ENCODE measurements at regions not wholly inside any gene's neighbourhood (a gene's known extent, or its start where the extent isn't known, plus 50 kb on each side); places are given as distances from the start of the nearest gene placed in this dataset.

- Histone ChIP-seq H3K27ac (ENCODE audit: extremely low read depth, low read depth, low read length) (no peak overlapping the region), H3K36me3 (ENCODE audit: control insufficient read depth in 2 of 2, insufficient read depth in 1 of 2, low read length in 2 of 2) (no peaks in the 10 kb centered on the region), H3K4me3 (ENCODE audit: low read depth, low read length) (no peak overlapping the region), H3K4me1 (ENCODE audit: control insufficient read depth, insufficient read depth, low read length) (peaks cover 3% of the 10 kb centered on the region; the same call in 1 of the 2 replicates), H3K9me3 (ENCODE audit: control insufficient read depth, insufficient read depth, low read depth, low read length) (no peaks in the 10 kb centered on the region)
- ChIA-PET CTCF (interaction anchor here (0.7 to 1.3 kb wide), 2 partner anchors 10 to 140 kb away, joined by 3 to 7 read pairs; no protein-coding TSS in a partner anchor), POLR2A (interaction anchor here (0.5 to 0.7 kb wide), 3 partner anchors 46 to 686 kb away, joined by 3 to 8 read pairs (median 4); no protein-coding TSS in a partner anchor)
- peak; percentile 81 for TF ChIP-seq MYNN (tag by site-specific recombination; IDR thresholded peaks at IDR 0.05; ENCODE audit: borderline replicate concordance)
- TF ChIP-seq KLF1 (tag by site-specific recombination; IDR thresholded peaks at IDR 0.05), result no peak
- TF ChIP-seq ZNF362 (tag by site-specific recombination; IDR thresholded peaks at IDR 0.05), result peak; percentile 43; the same call in 1 of the 2 replicates
Observed at GRCh38 chr6:151154418-151154817, 85.3 kb upstream of the AKAP12 start.

- POLR2A ChIA-PET, result no interaction called here
- Histone ChIP-seq H3K27ac (ENCODE audit: extremely low read depth, low read depth, low read length) (no peak overlapping the region), H3K36me3 (ENCODE audit: control insufficient read depth in 2 of 2, insufficient read depth in 1 of 2, low read length in 2 of 2) (no peaks in the 10 kb centered on the region), H3K4me1 (ENCODE audit: control insufficient read depth, insufficient read depth, low read length) (peaks cover 3% of the 10 kb centered on the region; the same call in 1 of the 2 replicates), H3K9me3 (ENCODE audit: control insufficient read depth, insufficient read depth, low read depth, low read length) (no peaks in the 10 kb centered on the region), H3K4me3 (ENCODE audit: low read depth, low read length) (no peak overlapping the region)
- CTCF ChIA-PET, result interaction anchor here (0.6 kb wide), 3 partner anchors 61 to 847 kb away, joined by 3 to 5 read pairs (median 3); no protein-coding TSS in a partner anchor
- TF ChIP-seq ZNF366 (tag by site-specific recombination; conservative IDR thresholded peaks at IDR 0.05) (peak; percentile 51; the same call in 1 of the 2 replicates), ZNF121 (tag by site-specific recombination; IDR thresholded peaks at IDR 0.05) (peak; percentile 80), ZNF221 (tag by site-specific recombination; IDR thresholded peaks at IDR 0.05; ENCODE audit: borderline replicate concordance) (no peak)
Observed at GRCh38 chr6:151155095-151155494, 84.7 kb upstream of the AKAP12 start.

GRCh38 chr6:151160929-151161757 lies 78.6 kb upstream of the AKAP12 start:
- Histone ChIP-seq H3K4me3 (ENCODE audit: low read depth, low read length) (no peak overlapping the region), H3K36me3 (ENCODE audit: control insufficient read depth in 2 of 2, insufficient read depth in 1 of 2, low read length in 2 of 2) (no peaks in the 10 kb centered on the region), H3K27ac (ENCODE audit: extremely low read depth, low read depth, low read length) (no peak overlapping the region), H3K4me1 (ENCODE audit: control insufficient read depth, insufficient read depth, low read length) (no peaks in the 10 kb centered on the region), H3K9me3 (ENCODE audit: control insufficient read depth, insufficient read depth, low read depth, low read length) (no peaks in the 10 kb centered on the region)
- no peak for TF ChIP-seq MYNN (tag by site-specific recombination; IDR thresholded peaks at IDR 0.05; ENCODE audit: borderline replicate concordance)
- TF ChIP-seq, protein P1, sequence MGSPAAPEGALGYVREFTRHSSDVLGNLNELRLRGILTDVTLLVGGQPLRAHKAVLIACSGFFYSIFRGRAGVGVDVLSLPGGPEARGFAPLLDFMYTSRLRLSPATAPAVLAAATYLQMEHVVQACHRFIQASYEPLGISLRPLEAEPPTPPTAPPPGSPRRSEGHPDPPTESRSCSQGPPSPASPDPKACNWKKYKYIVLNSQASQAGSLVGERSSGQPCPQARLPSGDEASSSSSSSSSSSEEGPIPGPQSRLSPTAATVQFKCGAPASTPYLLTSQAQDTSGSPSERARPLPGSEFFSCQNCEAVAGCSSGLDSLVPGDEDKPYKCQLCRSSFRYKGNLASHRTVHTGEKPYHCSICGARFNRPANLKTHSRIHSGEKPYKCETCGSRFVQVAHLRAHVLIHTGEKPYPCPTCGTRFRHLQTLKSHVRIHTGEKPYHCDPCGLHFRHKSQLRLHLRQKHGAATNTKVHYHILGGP (tag by site-specific recombination; IDR thresholded peaks at IDR 0.05), result no peak
- ChIA-PET POLR2A (no interaction called here), CTCF (interaction anchor here (0.6 to 1.3 kb wide), 5 partner anchors 15 to 163 kb away, joined by 3 to 5 read pairs (median 3); no protein-coding TSS in a partner anchor)

GRCh38 chr6:151164383-151164782 lies 75.4 kb upstream of the AKAP12 start:
- Histone ChIP-seq H3K4me3 (ENCODE audit: low read depth, low read length) (no peak overlapping the region), H3K27ac (ENCODE audit: extremely low read depth, low read depth, low read length) (no peak overlapping the region), H3K36me3 (ENCODE audit: control insufficient read depth in 2 of 2, insufficient read depth in 1 of 2, low read length in 2 of 2) (no peaks in the 10 kb centered on the region), H3K4me1 (ENCODE audit: control insufficient read depth, insufficient read depth, low read length) (no peaks in the 10 kb centered on the region), H3K9me3 (ENCODE audit: control insufficient read depth, insufficient read depth, low read depth, low read length) (no peaks in the 10 kb centered on the region)
- ChIA-PET POLR2A (no interaction called here), CTCF (interaction anchor here (1.0 kb wide), 1 partner anchor 10 kb away, joined by 3 read pairs; no protein-coding TSS in a partner anchor)
- no peak for TF ChIP-seq ZNF341 (tag by site-specific recombination; IDR thresholded peaks at IDR 0.05; ENCODE audit: low read depth)
- no peak for TF ChIP-seq INSM2 (tag by site-specific recombination; IDR thresholded peaks at IDR 0.05)
- TF ChIP-seq ZNF639 (tag by site-specific recombination; IDR thresholded peaks at IDR 0.05), result no peak
- no peak for TF ChIP-seq ZNF548 (tag by site-specific recombination; IDR thresholded peaks at IDR 0.05)
- TF ChIP-seq ZNF664 (tag by site-specific recombination; IDR thresholded peaks at IDR 0.05), result no peak
- TF ChIP-seq ZNF76 (tag by site-specific recombination; IDR thresholded peaks at IDR 0.05; ENCODE audit: borderline replicate concordance, low read depth), result no peak
- TF ChIP-seq TRIM28 (IDR thresholded peaks at IDR 0.05; ENCODE audit: borderline replicate concordance, low read length), result no peak
- TF ChIP-seq ZNF266 (tag by site-specific recombination; IDR thresholded peaks at IDR 0.05; ENCODE audit: low read depth), result no peak
- TF ChIP-seq SCRT2 (tag by site-specific recombination; IDR thresholded peaks at IDR 0.05), result no peak
- no peak for TF ChIP-seq ZNF202 (tag by site-specific recombination; IDR thresholded peaks at IDR 0.05; ENCODE audit: borderline replicate concordance)
- TF ChIP-seq ZNF248 (tag by site-specific recombination; IDR thresholded peaks at IDR 0.05), result no peak
- TF ChIP-seq ZNF555 (tag by site-specific recombination; conservative IDR thresholded peaks at IDR 0.05), result no peak
- no peak for TF ChIP-seq RBAK (tag by site-specific recombination; IDR thresholded peaks at IDR 0.05)
- no peak for TF ChIP-seq ZNF19 (tag by site-specific recombination; IDR thresholded peaks at IDR 0.05; ENCODE audit: low read depth)

Measured in HEK293 (cell line).